Right renal cortex interstitium (tissue), 3 donors: ENCODE measurements at regions not wholly inside any gene's neighbourhood (a gene's known extent, or its start where the extent isn't known, plus 50 kb on each side); places are given as distances from the start of the nearest gene placed in this dataset.
"Not testable (repeated sequence)": the region's sequence is repeated elsewhere in the genome, so short reads cannot be mapped to it uniquely, and the experiment has no call there.

Experiments
- DNase-seq, 3 donors: peaks; one replicate each; pipeline ENCODE4 v3.0.0-alpha.2; 2013; ENCODE audit warnings: low read depth in 3 of 3, low spot score in 2 of 3

- no peak for DNase-seq
These were observed 485.4 kb downstream of the FRK start for GRCh38 chr6:115575285-115575684.

- DNase-seq = no peak
These were observed 486.8 kb downstream of the FRK start for GRCh38 chr6:115573861-115574260.

DNA sequence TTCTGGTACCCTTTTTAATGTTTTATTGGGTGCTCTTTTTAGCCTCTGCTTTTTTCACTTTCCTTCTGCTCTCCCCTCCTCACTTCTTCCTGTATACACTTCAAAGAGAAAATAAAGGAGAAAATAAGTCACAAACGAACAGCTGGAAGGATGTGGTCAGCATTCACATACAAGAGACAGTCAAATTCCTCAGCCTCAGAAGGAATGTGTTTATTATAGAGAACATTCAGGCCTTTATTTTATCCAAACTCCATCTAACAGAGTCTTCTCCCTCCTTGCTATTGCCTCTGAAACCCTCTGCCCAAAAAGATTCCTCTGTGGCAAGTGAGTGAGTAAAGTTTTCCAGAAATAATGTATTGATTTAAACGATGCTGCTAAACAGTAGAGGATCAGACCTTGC, 490.4 kb downstream of the FRK start:
- no peak for DNase-seq

DNA sequence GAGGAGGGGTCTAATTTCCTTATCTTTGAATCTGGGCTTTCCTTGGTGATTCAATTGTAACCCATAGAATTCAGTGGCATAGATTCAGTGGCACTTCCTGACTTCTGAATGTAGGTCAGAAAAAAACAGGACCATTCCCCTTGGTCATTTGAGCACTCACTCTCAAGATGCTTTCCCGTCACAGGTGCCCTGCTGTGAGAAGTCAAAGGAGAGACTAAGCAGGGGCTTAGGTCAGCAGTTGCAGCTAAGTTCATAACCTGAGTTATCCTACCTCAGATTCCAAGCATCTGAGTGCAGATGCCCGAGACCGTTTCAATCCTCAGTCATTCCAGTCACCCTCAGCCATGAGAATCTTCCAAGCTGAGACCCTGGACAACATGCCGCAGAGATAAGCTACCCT, 506.6 kb downstream of the FRK start:
- no peak for DNase-seq

GRCh38 chr6:115551527-115551926, 509.2 kb downstream of the FRK start:
- no peak for DNase-seq

- DNase-seq = no peak
These were observed 515.1 kb downstream of the FRK start for GRCh38 chr6:115545672-115545986.

- no peak for DNase-seq
These were observed 515.7 kb downstream of the FRK start for GRCh38 chr6:115544765-115545671.

- DNase-seq = no peak
These were observed 520.4 kb downstream of the FRK start for GRCh38 chr6:115540077-115540869.

GRCh38 chr6:115539531-115539930, 521.2 kb downstream of the FRK start:
- DNase-seq = no peak

GRCh38 chr6:115524821-115525220, 535.9 kb downstream of the FRK start:
- DNase-seq = no peak

GRCh38 chr6:115521747-115522146, 538.9 kb downstream of the FRK start:
- not testable (repeated sequence) for DNase-seq

DNA sequence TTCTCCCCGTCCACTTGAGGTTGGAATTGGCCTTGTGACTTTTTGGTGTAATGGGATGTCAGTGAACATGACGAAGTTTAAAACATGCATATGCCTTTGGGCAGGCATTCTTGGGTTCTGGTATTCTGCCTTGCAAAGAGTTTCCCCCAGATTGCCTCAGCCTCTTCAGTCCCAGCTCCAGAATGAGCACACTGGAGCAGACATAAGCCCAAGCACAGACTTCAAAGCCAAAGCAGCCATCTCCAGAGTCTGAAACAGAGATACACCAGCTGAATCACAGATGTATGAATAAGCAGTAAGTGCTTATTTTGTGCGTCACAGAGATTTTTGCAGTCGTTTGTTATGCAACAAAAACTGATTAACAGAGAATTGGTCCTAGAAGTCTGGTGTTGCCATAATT, 546.0 kb downstream of the FRK start:
- DNase-seq = no peak

- no peak for DNase-seq
These were observed 547.8 kb downstream of the FRK start for GRCh38 chr6:115512923-115513322.

- DNase-seq = no peak
These were observed 548.9 kb downstream of the FRK start for GRCh38 chr6:115511771-115512170.

DNA sequence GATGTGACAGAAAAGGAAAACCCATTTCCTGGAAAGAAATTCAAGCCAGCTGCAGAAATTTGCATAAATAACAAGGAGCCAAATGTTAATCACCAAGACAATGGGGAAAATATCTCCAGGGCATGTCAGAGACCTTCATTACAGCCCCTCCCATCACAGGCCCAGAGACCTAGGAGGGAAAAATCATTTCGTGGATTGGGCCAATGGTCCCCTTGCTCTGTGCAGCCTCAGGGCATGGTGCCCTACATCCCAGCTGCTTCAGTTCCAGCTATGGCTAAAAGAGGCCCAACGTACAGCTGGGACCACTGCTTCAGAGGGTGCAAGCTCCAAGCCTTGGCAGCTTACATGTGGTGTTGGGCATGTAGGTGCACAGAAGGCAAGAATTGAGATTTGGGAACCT, 558.3 kb downstream of the FRK start:
- DNase-seq = not testable (repeated sequence)

DNA sequence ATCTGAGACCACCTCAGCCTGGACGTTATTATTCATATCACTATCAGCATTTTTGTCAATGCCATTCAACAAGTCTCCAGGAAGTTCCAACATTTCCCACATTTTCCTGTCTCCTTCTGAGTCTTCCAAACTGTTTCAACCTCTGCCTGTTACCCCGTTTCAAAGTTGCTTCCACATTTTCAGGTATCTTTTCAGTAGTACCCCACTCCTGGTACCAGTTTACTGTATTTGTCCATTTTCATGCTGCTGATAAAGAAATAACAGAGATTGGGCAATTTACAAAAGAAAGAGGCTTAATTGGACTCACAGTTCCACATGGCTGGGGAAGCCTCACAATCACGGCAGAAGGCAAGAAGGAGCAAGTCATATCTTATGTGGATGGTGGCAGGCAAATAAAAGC, 565.5 kb downstream of the FRK start:
- no peak for DNase-seq

DNA sequence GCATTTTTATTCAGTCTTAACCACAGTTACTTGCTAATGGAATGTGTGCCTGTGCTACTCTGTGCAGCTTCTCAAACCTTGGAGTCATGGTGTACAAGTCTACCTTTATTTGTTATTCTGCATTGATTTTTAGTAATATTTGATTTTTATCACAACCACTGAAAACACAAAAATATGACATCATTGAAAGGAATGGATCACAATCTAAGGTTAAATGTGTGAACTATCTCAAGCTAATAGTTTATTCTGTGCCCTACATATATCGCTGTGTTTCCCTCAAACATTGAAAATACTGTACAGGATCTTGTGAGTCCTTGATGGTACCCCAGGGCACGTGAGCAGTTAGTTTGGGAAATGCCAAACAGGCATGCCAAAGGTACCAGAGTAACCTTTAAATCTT, 573.4 kb downstream of the FRK start:
- DNase-seq = no peak

- DNase-seq = no peak
These were observed 575.3 kb downstream of the FRK start for GRCh38 chr6:115485400-115485799.

DNA sequence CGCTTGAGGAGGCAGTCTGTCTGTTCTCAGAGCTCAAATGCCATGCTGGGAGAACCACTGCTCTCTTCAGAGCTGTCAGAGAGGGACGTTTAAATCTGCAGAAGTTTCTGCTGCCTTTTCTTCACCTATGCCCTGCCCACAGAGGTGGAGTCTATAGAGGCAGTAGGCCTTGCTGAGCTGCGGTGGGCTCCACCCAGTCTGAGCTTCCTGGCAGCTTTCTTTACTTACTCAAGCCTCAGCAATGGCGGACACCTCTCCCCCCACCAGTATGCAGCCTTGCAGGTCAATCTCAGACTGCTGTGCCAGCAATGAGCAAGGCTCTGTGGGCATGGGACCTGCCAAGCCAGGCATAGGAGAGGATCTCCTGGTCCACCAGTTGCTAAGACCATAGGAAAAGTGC, 580.1 kb downstream of the FRK start:
- DNase-seq = not testable (repeated sequence)

- DNase-seq = no peak
These were observed 586.1 kb downstream of the FRK start for GRCh38 chr6:115474443-115475041.

DNA sequence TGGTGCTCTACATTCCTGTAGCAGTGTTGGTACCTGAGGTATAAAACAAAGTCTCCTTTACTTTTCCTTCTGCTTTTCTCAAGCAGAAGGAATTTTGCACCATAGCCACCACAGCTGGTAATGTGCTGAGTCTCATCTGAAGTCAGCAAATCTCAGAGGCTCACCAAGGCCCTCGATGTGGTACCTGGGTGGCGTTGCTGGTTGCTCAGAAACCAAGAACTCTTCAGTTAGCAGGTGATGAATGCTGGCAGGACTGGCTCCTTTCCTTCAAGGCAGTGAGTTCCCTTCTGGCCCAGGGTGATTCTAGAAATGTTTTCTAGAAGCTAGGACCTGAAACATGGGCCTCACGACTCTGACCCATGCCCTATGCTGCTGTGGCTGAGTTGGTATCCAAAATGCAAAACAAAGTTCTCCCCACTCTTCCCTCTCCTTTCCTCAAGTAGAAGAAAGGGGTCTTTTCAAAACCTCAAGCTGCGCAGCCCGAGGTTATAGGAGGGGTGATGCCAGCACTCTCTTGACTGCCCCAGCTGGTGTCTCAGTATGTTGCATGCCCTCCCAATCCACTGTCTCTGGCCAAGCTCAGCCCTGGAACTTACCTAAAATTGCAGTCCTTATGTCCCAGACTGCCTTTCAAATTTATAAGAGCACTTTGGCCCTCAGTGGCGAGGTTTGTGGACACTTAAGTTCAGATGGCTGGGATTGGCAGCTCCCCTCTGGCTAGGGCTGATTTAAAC, 592.3 kb downstream of the FRK start:
- no peak for DNase-seq
